ENCODE measurements at regions not wholly inside any gene's neighbourhood (a gene's known extent, or its start where the extent isn't known, plus 50 kb on each side); places are given as distances from the start of the nearest gene placed in this dataset.
A peak's percentile ranks its signal among the peaks of the same experiment; 100 is the strongest.

GRCh38 chr6:139994998-139995397 is 620.5 kb upstream of the CITED2 start:
- no peak overlapping the region for H3K4me3 Mint-ChIP-seq
- peaks cover 15% of the 10 kb centered on the region for H3K4me1 Mint-ChIP-seq
- peaks cover 9% of the 10 kb centered on the region for H3K9me3 Mint-ChIP-seq
- H3K36me3 Mint-ChIP-seq (ENCODE audit: low read depth): peaks cover 14% of the 10 kb centered on the region
- no peak for DNase-seq (ENCODE audit: low read depth, low spot score)
- TF ChIP-seq CTCF (conservative IDR thresholded peaks at IDR 0.05): no peak
- H3K27ac Mint-ChIP-seq (ENCODE audit: unreplicated experiment): no peak overlapping the region
- no peaks in the 10 kb centered on the region for H3K27me3 Mint-ChIP-seq (ENCODE audit: low read depth)

- TF ChIP-seq CTCF (conservative IDR thresholded peaks at IDR 0.05): no peak
- Mint-ChIP-seq H3K36me3 (ENCODE audit: low read depth) (peaks cover 8% of the 10 kb centered on the region), H3K27me3 (ENCODE audit: low read depth) (no peaks in the 10 kb centered on the region), H3K27ac (ENCODE audit: unreplicated experiment) (peak overlapping the region; percentile 38), H3K9me3 (peaks cover 7% of the 10 kb centered on the region), H3K4me1 (peaks cover 15% of the 10 kb centered on the region), H3K4me3 (no peak overlapping the region)
- DNase-seq (ENCODE audit: low read depth, low spot score): no peak
These were observed 616.5 kb upstream of the CITED2 start for GRCh38 chr6:139990856-139991465.

DNA sequence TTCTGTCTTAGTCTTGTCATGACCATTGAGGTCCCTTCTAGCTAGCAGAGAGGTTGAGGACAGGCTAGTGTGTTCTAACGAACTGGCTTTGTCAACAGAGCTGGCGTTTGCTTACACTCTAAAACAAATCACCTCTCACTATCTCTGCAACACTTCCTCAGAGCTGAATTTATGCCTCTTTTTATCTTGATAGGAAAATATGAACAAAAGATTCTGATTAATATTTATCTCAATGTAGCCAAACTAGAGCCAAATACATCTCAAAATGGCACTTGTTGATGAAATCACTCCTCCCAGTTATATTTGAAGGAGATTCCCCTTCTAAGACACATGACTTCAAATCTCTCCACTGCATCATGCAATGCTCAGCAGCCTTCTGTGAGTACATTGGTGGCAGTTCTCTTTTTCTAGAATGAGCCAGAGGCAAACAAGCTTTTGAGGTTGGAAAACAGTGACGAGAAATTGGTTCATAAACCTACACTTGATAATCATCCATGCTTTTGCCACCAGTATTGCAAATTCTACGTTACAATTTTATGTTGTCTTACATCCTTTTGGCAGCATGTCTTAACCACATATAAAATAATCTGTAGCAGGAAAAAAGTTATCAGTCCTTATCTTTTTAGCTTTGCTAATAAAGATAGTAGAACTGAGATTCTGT is 615.7 kb upstream of the CITED2 start:
- Mint-ChIP-seq H3K4me3 (no peak overlapping the region), H3K27me3 (ENCODE audit: low read depth) (no peaks in the 10 kb centered on the region), H3K4me1 (peaks cover 15% of the 10 kb centered on the region), H3K9me3 (peaks cover 9% of the 10 kb centered on the region), H3K36me3 (ENCODE audit: low read depth) (peaks cover 12% of the 10 kb centered on the region), H3K27ac (ENCODE audit: unreplicated experiment) (no peak overlapping the region)
- no peak for TF ChIP-seq CTCF (conservative IDR thresholded peaks at IDR 0.05)
- DNase-seq (ENCODE audit: low read depth, low spot score): no peak

DNA sequence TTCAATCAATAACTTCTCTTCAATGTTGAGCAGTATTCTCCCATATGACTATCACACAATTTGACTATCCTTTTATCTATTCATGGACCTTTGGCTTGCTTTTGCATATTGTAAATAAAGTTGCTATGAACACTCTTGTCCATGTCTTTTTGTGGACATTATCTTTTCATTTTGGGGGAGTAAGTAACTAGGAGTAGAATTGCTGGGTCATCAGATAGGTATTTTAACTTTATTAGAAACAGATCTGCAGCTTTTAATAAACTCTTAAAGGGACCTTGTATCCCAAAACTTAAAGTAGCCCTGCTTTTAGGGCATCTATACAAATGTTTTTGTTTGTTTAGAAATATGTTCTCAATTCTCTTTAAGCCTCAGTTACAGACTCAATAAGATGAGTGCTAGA is 614.2 kb upstream of the CITED2 start:
- no peaks in the 10 kb centered on the region for H3K27me3 Mint-ChIP-seq (ENCODE audit: low read depth)
- H3K4me1 Mint-ChIP-seq: peaks cover 21% of the 10 kb centered on the region
- no peak overlapping the region for H3K4me3 Mint-ChIP-seq
- DNase-seq (ENCODE audit: low read depth, low spot score): no peak
- peaks cover 11% of the 10 kb centered on the region for H3K36me3 Mint-ChIP-seq (ENCODE audit: low read depth)
- H3K27ac Mint-ChIP-seq (ENCODE audit: unreplicated experiment): no peak overlapping the region
- no peak for TF ChIP-seq CTCF (conservative IDR thresholded peaks at IDR 0.05)
- peaks cover 7% of the 10 kb centered on the region for H3K9me3 Mint-ChIP-seq

DNA sequence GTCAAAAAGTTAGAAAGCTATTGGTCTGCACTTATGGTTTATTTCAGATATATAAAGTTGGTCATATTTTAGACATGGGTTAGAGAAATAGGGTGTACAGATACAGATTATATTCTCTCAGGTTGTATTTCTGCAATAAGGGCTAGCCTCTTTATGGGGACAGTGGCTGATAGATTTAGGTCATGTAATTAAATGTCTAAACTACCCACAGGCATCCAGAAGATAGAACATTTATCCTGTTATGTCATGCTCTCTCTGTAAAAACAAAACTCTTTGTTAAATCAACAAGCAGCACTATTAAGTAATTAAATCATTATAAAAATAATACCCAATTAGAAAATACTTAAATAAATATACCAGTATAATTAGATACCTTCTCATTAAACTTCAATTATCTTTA is 612.6 kb upstream of the CITED2 start:
- DNase-seq (ENCODE audit: low read depth, low spot score): no peak
- H3K4me1 Mint-ChIP-seq: peaks cover 37% of the 10 kb centered on the region
- no peak overlapping the region for H3K27ac Mint-ChIP-seq (ENCODE audit: unreplicated experiment)
- H3K27me3 Mint-ChIP-seq (ENCODE audit: low read depth): no peaks in the 10 kb centered on the region
- TF ChIP-seq CTCF (conservative IDR thresholded peaks at IDR 0.05): no peak
- no peak overlapping the region for H3K4me3 Mint-ChIP-seq
- H3K9me3 Mint-ChIP-seq: peaks cover 3% of the 10 kb centered on the region
- H3K36me3 Mint-ChIP-seq (ENCODE audit: low read depth): peaks cover 4% of the 10 kb centered on the region

Measured in neural crest cell (in vitro differentiated cells).